GM23248 (cell line): ENCODE measurements at regions not wholly inside any gene's neighbourhood (a gene's known extent, or its start where the extent isn't known, plus 50 kb on each side); places are given as distances from the start of the nearest gene placed in this dataset.

ENCODE experiments used
- EZH2 ChIP-seq: fragments of 200-600 bp; sonication (generic); IDR thresholded peaks from 2 replicates; pipeline ENCODE4 v1.6.1; 2018; ENCODE audit warnings: antibody characterized with exemption, mild to moderate bottlenecking; ENCODE audit not compliant: insufficient read depth, poor library complexity, severe bottlenecking
- EZH2phosphoT487 ChIP-seq: fragments of 200-600 bp; sonication (generic); IDR thresholded peaks from 2 replicates; pipeline ENCODE4 v1.6.1; 2018; ENCODE audit warnings: antibody characterized with exemption, moderate library complexity, mild to moderate bottlenecking, low read depth; ENCODE audit not compliant: insufficient read depth

- TF ChIP-seq EZH2phosphoT487 (no peak), EZH2 (no peak)
These were observed 203.0 kb upstream of the TFAP2D start for GRCh38 chr6:50510361-50510760.
